GM18861 (cell line): ENCODE measurements at regions not wholly inside any gene's neighbourhood (a gene's known extent, or its start where the extent isn't known, plus 50 kb on each side); places are given as distances from the start of the nearest gene placed in this dataset.

Source experiments
- ATAC-seq: cut with Tn5 transposase; IDR thresholded peaks from one replicate; pipeline ENCODE4 v1.9.1; 2021; ENCODE audit not compliant: unreplicated experiment

GRCh38 chr4:124333466-124333865 is 379.1 kb downstream of the ANKRD50 start:
- no peak for ATAC-seq

DNA sequence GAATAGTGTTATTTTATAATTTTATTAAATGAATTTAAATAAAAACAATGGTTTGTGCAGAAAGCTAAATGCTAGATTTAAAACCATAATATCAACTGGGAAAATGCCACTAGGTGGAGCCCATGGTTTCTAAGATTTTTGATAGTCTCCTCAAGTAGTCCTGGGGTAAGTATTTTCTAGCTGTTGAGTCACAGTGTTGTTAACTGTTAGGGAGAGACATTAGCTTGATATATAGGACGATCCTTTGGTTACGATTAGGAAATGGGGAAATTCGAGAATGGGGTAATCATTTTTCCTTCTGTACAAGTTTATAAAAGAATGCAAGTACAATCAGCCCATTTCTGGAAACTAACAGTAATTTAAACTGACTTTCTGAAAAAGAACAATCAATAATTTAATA is 378.4 kb downstream of the ANKRD50 start:
- no peak for ATAC-seq

DNA sequence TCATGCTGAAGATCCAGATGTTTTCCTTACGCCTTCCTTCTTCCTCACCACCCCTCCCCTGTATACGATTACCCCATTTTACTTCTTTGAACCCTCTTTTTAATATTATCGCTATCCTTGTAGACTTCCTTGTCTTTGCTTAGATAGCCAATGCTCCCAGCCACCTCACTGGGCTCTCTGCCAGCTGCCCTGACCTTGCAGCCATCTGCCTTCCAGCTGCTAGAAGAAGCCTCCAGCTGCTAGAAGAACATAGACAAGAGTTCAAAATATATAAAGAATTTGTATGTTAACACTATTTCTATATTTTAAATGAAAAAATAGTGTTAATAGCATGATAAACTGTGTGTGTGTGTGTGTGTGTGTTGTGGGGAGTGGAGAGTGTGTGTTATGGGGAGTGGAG is 374.7 kb downstream of the ANKRD50 start:
- no peak for ATAC-seq

DNA sequence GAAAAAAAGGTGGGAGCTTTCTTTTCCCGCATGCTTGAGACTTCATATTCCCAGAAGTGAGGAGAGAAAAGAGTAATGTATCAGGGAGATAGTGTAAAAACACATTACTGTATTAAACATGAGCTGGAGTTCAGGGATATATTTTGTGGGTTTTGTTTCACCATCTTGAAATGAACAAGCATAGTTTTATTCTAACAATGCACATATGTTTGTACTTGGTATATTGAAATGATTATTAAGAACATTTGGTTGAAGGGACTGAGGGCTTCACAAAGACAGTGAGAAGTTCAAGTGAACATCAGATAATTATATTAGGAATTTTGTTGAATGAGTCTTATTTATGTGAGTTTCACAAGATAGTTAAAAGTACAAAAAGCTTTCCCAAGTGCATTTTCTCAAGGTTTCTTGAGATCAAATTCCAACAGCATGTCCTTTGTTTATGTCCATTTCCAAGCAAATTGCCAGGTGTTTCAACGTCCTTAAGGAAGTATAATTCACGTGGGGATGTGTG is 368.8 kb downstream of the ANKRD50 start:
- ATAC-seq: no peak

DNA sequence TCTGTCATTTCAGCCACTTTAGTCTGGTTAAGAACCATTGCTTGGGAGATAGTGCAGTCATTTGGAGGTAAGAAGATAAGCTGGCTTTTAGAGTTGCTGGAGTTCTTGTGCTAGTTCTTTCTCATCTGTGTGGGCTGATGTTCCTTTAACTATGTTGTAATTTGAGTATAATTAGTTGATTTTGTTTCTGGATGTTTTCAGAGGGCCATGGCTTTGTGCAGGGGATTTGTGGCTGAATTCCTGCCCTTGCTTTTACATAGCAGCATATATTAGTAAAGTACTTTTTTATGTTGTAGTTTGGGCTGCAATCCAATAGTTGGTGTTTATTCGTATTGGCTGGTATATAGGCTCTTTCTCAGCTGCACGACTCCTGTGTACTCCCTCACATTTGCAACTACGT is 339.6 kb downstream of the ANKRD50 start:
- ATAC-seq: no peak

DNA sequence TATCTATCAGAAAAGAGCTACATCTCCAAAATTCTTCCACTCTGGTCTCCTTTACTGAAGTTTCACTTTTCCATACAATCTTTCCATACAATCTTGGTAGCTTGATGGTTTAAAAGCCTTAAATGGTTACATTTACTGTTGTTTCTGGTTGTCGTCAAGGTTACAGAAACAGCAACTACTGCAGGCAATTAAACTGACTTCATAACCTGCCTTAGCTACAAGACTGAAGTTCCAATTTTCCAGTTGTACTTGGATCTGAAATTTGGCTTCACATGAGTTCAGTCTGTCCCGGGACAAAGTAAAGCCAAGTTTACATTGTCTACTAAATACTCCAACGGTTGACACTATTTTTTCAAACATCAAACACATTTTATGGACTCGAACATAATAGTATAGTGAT is 326.4 kb downstream of the ANKRD50 start:
- ATAC-seq: no peak

DNA sequence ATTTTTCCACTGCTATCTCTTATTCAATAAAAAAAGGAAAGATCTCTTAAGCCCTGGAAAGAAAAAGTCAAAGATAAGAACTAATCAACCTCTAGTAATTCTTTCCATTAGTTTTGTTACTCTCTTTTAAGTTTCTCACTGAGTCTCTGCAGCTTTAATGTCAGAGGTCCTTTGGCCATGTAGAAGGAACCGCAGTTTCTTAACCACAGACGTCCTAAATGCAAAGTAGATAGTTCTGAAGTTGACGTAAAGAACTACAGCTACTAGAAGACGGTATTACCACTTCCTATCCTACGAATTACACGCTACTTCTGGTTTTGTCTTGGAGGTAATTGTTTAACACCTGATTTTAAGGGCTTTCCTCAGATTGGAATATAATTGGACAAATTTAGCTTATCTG is 325.9 kb downstream of the ANKRD50 start:
- ATAC-seq: peak; percentile 76

GRCh38 chr4:124389591-124389990 is 322.9 kb downstream of the ANKRD50 start:
- no peak for ATAC-seq

GRCh38 chr4:124390861-124391260 is 321.7 kb downstream of the ANKRD50 start:
- no peak for ATAC-seq

GRCh38 chr4:124396333-124396732 is 316.2 kb downstream of the ANKRD50 start:
- no peak for ATAC-seq

- no peak for ATAC-seq
These were observed 310.9 kb downstream of the ANKRD50 start for GRCh38 chr4:124401606-124402005.

DNA sequence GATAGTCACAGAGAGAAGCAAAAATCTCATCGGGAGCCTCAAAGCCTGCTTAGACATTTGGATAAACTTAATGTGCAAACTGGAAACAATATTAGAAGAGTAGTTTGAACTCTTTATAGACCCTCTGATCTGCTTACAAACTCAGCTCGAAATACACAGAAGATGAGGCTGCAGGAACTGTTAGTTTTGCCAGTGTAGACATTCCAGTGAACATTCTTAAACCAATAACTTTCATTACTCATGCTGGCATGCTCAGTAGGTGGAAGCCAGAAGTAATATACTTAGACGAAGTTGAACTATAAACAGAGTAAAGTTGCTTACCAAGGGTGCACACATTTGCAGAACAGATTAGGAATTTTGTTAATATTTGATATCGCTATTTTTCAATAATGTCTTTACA is 303.5 kb downstream of the ANKRD50 start:
- no peak for ATAC-seq

- ATAC-seq: no peak
These were observed 298.1 kb downstream of the ANKRD50 start for GRCh38 chr4:124414276-124415040.

GRCh38 chr4:124415146-124415545 is 297.4 kb downstream of the ANKRD50 start:
- no peak for ATAC-seq

- ATAC-seq: no peak
These were observed 295.2 kb downstream of the ANKRD50 start for GRCh38 chr4:124417371-124417770.

GRCh38 chr4:124420166-124420695 is 292.3 kb downstream of the ANKRD50 start:
- ATAC-seq: no peak

GRCh38 chr4:124423160-124423559 is 289.4 kb downstream of the ANKRD50 start:
- no peak for ATAC-seq

DNA sequence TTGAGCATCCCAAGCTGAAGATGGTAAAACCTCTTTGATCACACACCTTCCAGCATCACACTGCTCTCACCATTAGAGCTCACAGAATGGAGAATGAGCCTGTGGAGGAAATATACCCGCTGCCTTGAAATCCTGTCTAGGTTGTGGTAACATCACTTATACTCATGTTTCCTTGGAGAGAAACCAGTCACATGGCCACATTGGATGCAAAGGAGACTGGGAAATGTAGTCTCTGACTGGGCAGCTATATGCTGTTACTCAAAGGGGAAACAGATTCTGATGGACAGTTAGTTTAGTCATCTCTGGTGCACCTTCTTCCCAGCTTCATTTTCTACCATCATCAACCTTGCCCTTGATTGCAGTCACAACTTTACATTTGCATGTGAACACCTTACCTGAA is 286.3 kb downstream of the ANKRD50 start:
- no peak for ATAC-seq

GRCh38 chr4:124427095-124427767 is 285.3 kb downstream of the ANKRD50 start:
- no peak for ATAC-seq

GRCh38 chr4:124428648-124429047 is 283.9 kb downstream of the ANKRD50 start:
- no peak for ATAC-seq

DNA sequence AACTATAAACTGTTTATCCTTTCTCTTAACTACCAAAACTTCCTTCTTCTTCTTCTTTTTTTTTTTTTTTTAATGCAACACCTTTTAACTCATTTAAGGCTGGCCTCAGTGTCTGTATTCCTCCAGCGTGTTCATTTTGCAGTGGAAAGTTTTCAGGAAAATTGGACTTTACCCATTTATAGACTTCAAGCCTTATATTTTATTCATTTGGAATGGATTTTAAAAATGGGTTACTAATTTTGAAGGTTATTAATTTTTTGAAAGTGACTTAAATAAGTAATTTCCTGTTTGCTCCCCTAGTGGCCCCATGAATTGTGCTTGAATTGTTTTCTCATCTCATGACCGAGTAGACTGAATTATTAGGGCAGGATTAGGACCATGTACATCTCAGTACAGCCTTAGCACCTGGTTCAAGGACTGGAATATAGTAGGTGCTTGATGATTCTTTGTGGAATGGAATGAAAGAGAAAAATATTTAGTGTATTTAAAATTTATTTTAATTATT is 282.7 kb downstream of the ANKRD50 start:
- no peak for ATAC-seq

DNA sequence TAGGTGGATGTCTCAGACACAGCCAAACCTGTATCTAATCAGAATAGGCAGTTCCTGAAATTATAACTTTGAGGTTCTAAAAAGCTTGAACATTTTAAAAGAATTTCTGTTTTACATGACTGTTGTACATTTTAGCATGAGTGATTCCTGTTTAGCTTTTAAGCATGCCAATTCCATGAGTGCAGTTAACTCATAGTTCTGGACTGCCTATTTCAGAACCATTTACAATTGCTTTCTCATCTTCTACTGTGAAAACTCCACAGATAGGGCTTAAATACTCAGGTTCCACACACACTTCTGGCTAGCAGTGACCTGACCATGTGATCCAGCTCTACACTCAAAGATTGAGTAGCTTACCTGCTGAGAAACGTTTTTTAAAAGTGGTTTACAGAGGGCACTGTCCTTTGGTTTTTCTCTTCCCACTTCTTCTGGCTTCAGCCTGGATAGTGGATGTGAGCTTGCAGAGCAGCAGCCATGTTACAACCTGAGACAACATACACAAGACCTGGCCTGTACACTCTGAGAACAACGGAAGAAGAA is 280.8 kb downstream of the ANKRD50 start:
- ATAC-seq: no peak
